Activated CD8-positive, alpha-beta T cell treated with anti-CD3 and anti-CD28 coated beads for 36 hours (primary cell): ENCODE measurements at regions not wholly inside any gene's neighbourhood (a gene's known extent, or its start where the extent isn't known, plus 50 kb on each side); places are given as distances from the start of the nearest gene placed in this dataset.

Experiments used
- ATAC-seq: fragments of 200-7000 bp; cut with Tn5 transposase; one replicate; pipeline ENCODE4 v1.10.0; 2021; ENCODE audit warnings: mild to moderate bottlenecking, moderate library complexity
- CTCF ChIA-PET: fragments of 350-600 bp; sonication (Branson Sonifier 250); formaldehyde crosslinking; loops from one replicate; lab custom pipeline; 2021; ENCODE audit warnings: antibody characterized with exemption; lab: Charles Lee
- POLR2A ChIA-PET: fragments of 350-600 bp; sonication (Branson Sonifier 250); formaldehyde crosslinking; loops from one replicate; lab custom pipeline; 2021; ENCODE audit warnings: antibody characterized with exemption; lab: Charles Lee
- DNase-seq: peaks from one replicate; pipeline ENCODE4 v3.0.0-alpha.2; 2020
- H3K27ac Mint-ChIP-seq: one replicate; pipeline ENCODE4 v1.8.0; 2021; ENCODE audit warnings: mild to moderate bottlenecking, mixed read lengths
- H3K27me3 Mint-ChIP-seq: one replicate; pipeline ENCODE4 v1.8.0; 2021; ENCODE audit warnings: mixed read lengths
- H3K36me3 Mint-ChIP-seq: one replicate; pipeline ENCODE4 v1.8.0; 2021; ENCODE audit warnings: low read depth, mixed read lengths
- H3K4me1 Mint-ChIP-seq: one replicate; pipeline ENCODE4 v1.8.0; 2021; ENCODE audit warnings: low read depth, mixed read lengths
- H3K4me3 Mint-ChIP-seq: one replicate; pipeline ENCODE4 v1.8.0; 2021; ENCODE audit warnings: mild to moderate bottlenecking, moderate library complexity, mixed read lengths
- H3K9me3 Mint-ChIP-seq: one replicate; pipeline ENCODE4 v1.8.0; 2021; ENCODE audit warnings: mixed read lengths
- CTCF ChIP-seq: fragments of 200-600 bp; IDR thresholded peaks from one replicate; pipeline ENCODE4 v1.8.0; 2022; ENCODE audit warnings: antibody characterized with exemption, mild to moderate bottlenecking
- intact Hi-C: fragments of 100-400 bp; cut with micrococcal nuclease; formaldehyde crosslinking; loops from one replicate; pipeline ENCODE4 v1.10.0; 2022

- ChIA-PET CTCF (interaction anchor here (0.7 kb wide), 1 partner anchor 12 kb away, joined by 4 read pairs; no protein-coding TSS in a partner anchor), POLR2A (no interaction called here)
- Mint-ChIP-seq H3K9me3 (peaks cover 9% of the 10 kb centered on the region), H3K4me3 (no peak overlapping the region), H3K4me1 (no peaks in the 10 kb centered on the region), H3K36me3 (no peaks in the 10 kb centered on the region), H3K27me3 (no peaks in the 10 kb centered on the region), H3K27ac (no peak overlapping the region)
- TF ChIP-seq CTCF: no peak
- no peak for ATAC-seq
- DNase-seq: no peak
- intact Hi-C loops: no loop called here
Measured at GRCh38 chr2:185128996-185129395, 530.7 kb downstream of the ZNF804A start.

- H3K9me3 Mint-ChIP-seq: peaks cover 6% of the 10 kb centered on the region
- intact Hi-C loops: no loop called here
- H3K4me3 Mint-ChIP-seq: no peak overlapping the region
- CTCF ChIA-PET: no interaction called here
- no peak for ATAC-seq
- H3K27me3 Mint-ChIP-seq: no peaks in the 10 kb centered on the region
- DNase-seq: no peak
- H3K36me3 Mint-ChIP-seq: no peaks in the 10 kb centered on the region
- no peaks in the 10 kb centered on the region for H3K4me1 Mint-ChIP-seq
- no peak overlapping the region for H3K27ac Mint-ChIP-seq
- POLR2A ChIA-PET: no interaction called here
- no peak for TF ChIP-seq CTCF
Measured at GRCh38 chr2:185130685-185131084, 532.4 kb downstream of the ZNF804A start.

GRCh38 chr2:185132501-185133041 is 534.2 kb downstream of the ZNF804A start:
- intact Hi-C loops: no loop called here
- H3K27me3 Mint-ChIP-seq: no peaks in the 10 kb centered on the region
- peaks cover 2% of the 10 kb centered on the region for H3K9me3 Mint-ChIP-seq
- POLR2A ChIA-PET: no interaction called here
- DNase-seq (no peak), ATAC-seq (no peak)
- no peaks in the 10 kb centered on the region for H3K4me1 Mint-ChIP-seq
- H3K4me3 Mint-ChIP-seq: no peak overlapping the region
- H3K27ac Mint-ChIP-seq: no peak overlapping the region
- no peak for TF ChIP-seq CTCF
- H3K36me3 Mint-ChIP-seq: no peaks in the 10 kb centered on the region
- CTCF ChIA-PET: no interaction called here

GRCh38 chr2:185137700-185138099 is 539.4 kb downstream of the ZNF804A start:
- DNase-seq: no peak
- no peaks in the 10 kb centered on the region for H3K27me3 Mint-ChIP-seq
- no peak overlapping the region for H3K4me3 Mint-ChIP-seq
- CTCF ChIA-PET: no interaction called here
- H3K36me3 Mint-ChIP-seq: no peaks in the 10 kb centered on the region
- no peak overlapping the region for H3K27ac Mint-ChIP-seq
- TF ChIP-seq CTCF: no peak
- intact Hi-C loops: no loop called here
- H3K9me3 Mint-ChIP-seq: no peaks in the 10 kb centered on the region
- no peaks in the 10 kb centered on the region for H3K4me1 Mint-ChIP-seq
- no peak for ATAC-seq
- POLR2A ChIA-PET: no interaction called here

GRCh38 chr2:185142677-185143076 is 544.3 kb downstream of the ZNF804A start:
- H3K27me3 Mint-ChIP-seq: no peaks in the 10 kb centered on the region
- ChIA-PET CTCF (no interaction called here), POLR2A (no interaction called here)
- H3K4me1 Mint-ChIP-seq: no peaks in the 10 kb centered on the region
- intact Hi-C loops: no loop called here
- H3K36me3 Mint-ChIP-seq: no peaks in the 10 kb centered on the region
- H3K27ac Mint-ChIP-seq: no peak overlapping the region
- no peak overlapping the region for H3K4me3 Mint-ChIP-seq
- DNase-seq (no peak), ATAC-seq (no peak)
- no peaks in the 10 kb centered on the region for H3K9me3 Mint-ChIP-seq
- TF ChIP-seq CTCF: no peak
